ENCODE measurements at regions not wholly inside any gene's neighbourhood (a gene's known extent, or its start where the extent isn't known, plus 50 kb on each side); places are given as distances from the start of the nearest gene placed in this dataset.
"Not testable (repeated sequence)": the region's sequence is repeated elsewhere in the genome, so short reads cannot be mapped to it uniquely, and the experiment has no call there.

DNA sequence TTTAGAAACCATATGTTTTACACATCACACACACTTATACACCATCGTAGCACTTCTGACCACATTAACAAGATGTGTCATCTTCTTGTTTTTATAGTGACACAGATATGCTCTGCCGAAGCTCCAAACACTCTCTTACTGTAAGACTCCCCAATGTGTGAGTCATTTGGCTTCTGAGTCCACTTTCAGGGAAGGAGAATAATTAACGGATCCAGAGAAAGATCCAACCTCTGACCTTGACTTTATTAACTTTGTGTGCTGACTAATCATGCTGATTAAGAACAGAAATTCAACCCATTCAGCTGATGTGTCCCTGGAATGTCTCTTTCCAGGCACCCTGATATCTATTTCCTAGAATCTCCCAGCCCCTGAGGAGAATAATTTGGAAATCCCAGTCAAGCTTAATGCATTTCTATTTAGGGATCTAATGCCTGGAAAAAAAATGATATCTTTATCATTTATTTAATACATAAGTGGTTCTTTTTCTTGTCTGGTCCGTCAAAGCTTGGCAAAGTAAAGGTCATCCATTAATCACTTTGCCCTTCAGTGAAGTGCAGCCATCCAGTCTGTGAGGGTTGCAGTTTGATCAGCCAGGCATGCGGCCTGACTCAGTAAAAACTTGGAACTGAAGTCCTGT is 615.8 kb upstream of the SYT4 start:
- no peak for DNase-seq

GRCh38 chr18:43904209-43904837 is 627.0 kb upstream of the SYT4 start:
- DNase-seq: no peak

- DNase-seq: no peak
Observed at GRCh38 chr18:43914018-43914417, 636.7 kb upstream of the SYT4 start.

- no peak for DNase-seq
Observed at GRCh38 chr18:43916984-43917383, 639.7 kb upstream of the SYT4 start.

DNA sequence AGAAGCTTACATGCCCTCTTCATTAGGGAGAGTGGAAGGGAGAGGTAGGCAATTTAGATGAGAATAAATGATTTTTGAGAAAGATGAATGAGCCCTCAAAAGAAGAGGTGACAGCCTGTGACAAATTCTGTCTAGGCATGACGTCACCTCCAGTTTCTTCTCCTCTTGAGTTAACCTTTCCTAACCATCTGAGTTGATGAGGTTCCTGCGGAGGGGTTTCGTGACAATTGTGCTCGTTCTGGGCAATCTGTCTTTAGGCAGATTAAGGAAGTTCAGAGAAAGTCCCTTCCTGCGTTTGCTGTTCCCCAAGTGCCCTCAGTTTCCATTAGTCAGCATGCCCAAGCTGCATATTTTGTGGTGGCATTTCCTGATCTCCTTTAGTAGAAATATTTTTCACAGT is 640.2 kb upstream of the SYT4 start:
- no peak for DNase-seq

GRCh38 chr18:43919551-43919950 is 642.3 kb upstream of the SYT4 start:
- no peak for DNase-seq

DNA sequence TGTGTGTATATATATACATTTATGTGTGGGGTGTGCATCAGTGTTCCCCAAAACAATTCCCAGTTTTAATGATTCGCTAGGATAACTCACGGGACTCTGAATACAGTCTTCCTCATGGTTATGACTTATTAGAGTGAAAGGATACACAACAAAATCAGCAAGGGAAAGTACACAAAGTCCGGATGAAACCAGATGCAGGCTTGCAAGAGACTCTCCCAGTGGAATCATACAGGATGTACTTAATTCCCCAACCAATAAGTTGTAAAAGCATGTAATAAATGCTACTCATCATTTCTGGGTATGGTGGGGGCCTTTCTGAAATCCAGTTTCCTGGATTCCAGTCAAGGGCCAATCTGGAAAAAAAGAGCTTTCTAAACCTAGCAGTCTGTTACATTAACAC is 654.1 kb upstream of the SYT4 start:
- no peak for DNase-seq

DNA sequence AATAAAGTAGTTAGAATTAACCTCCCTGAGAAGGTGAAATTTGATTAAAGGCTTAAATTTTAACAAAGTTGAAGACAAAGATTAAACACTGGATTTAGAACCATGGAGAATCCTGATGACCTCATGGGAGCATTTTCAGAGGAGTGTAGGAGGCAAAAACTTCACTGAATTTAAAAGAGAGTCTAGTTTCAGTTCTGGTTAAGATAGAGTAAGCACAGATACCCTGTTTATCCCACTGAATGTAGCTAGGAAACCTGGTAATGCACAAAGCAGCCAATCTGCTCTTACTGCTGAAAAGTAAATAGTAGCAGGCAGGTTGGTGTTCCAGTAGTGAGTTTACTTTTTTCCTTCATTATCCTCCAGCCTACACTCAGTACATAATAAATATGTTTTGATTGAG is 654.9 kb upstream of the SYT4 start:
- no peak for DNase-seq

DNA sequence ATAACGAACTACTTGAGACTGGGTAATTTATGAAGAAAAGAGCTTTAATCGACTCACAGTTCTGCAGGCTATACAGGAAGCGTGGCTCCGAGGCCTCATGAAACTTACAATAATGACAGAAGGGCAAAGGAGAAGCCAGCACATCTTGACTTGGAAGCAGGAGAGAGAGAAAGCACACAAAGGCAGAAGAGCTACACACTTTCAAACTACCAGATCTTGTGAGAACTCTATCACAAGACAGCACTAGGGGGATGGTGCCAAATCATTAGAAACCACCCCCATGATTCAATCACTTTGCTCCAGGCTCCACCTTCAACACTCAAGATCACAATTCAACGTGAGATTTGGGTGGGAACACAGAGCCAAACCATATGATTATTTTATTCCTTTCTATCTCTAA is 655.9 kb upstream of the SYT4 start:
- DNase-seq: no peak

DNA sequence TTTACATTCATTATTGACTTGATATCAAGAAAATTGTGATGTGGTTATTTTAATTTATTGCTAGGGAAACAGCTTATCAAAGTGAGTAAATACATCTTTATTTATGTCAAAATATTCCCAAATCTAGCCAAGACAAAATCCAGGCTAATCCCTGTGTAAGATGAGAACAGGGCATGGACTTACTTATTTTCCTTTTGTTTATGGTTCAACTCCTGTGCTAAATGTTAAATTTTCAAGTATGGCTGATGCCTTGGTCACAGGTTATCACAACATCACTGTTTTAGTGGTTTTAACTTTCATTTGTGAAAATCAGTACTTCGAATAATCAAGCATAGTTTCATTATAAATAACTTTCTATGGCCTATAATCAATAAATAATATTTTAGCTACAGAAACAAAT is 657.0 kb upstream of the SYT4 start:
- no peak for DNase-seq

DNA sequence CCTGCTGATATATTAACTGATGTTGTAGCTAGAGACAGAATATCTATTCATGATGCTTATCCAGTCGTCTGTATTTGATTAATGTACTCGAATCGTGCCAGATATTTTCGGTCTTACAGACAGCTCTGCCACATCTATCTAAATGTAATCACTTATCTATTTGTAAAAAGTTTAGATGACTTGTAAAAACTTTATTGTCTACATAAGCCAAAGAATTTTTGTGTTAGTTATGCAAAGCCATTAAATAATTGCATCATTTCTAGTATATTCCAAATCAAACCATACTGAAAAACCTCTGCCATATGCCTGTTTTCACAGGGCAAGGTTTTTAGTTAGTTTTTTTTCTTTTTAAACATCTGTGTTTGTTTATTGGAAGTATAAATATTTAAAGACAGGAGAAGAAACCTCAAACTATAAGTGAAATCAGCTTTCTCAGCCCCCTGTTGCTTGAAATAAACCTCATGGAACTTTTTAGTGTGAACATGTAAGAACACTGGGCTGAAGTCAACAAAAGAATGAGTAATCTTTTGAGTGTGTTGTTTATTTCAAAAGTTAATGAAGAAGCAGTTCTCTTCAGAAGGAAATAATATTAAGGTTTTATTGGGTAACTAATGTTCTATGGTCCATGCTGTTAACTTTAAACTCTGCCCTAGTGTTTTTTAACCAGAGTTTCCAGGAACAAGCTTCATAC is 657.6 kb upstream of the SYT4 start:
- no peak for DNase-seq

DNA sequence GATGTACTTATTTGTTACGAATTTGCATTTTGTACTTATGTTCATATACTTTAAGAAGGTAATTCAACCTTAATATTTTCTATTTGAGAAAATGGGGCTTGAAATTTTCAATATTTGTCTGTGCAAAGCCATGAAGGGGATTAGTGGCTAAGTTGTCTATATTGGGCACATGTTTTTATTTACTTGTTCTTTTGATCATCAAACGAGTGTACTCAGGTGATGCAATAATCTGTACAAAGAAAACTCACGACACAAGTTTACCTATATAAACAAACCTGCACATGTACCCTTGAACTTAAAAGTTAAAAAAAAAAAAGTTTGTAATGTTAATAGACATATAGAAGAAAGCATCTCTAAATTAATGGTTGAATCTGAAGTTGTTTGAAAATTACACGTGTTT is 658.9 kb upstream of the SYT4 start:
- no peak for DNase-seq

DNA sequence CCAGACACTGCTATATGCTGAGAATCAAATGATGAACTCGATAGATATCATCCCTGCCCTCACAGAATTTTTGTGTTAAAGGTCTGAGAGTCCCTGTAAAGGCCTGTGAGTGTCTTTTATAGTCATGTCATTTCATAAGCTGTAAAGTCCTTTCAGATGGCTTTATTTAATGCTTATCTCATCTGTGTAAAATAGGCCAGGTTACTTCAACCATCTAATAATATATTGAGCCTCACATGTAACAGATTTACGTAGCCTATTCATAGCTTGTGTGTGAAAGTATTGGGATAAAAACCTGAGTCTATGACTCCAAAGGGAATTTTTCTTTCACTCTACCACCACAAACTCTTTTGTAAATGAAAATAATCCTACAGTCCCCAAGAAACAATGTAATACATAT is 672.0 kb upstream of the SYT4 start:
- no peak for DNase-seq

GRCh38 chr18:43950062-43950461 is 672.8 kb upstream of the SYT4 start:
- no peak for DNase-seq

- no peak for DNase-seq
Observed at GRCh38 chr18:43952398-43952797, 675.1 kb upstream of the SYT4 start.

DNA sequence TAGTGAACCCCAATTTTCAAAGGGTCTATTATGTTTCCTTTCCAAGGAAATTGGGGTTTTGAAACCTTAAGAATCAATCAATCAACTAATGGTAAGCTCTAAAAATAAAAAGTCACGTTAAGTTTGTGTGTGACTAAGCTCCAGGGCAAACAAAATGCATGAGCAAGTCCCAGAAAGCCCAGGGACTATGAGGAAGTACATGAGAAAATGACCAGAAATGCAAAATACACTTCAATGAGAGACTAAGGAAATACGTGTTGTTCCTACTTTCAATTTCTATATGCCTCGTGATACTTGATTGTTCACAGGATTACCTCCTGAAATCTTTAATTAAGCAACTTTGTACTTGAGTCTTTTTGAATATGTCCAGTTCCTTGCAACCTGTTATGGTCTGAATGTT is 684.4 kb upstream of the SYT4 start:
- no peak for DNase-seq

- DNase-seq: no peak
Observed at GRCh38 chr18:43964666-43965065, 687.4 kb upstream of the SYT4 start.

DNA sequence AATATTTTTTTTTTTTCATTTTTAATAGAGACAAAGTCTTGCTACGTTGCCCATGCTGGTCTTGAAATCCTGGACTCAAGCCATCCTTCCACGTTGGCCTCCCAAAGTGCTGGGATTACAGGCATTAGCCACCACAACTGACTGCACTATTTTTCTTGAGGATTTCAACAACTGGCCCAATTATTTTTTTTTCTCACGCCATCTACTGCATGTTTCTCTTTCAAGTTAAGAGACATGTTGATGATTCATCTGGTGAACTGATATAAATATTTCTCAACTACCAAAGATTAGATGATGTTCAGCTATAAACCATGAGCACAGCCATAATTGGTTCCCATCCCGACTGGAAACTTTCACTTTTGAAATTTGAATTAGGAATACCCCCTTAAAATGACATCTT is 688.4 kb upstream of the SYT4 start:
- no peak for DNase-seq

GRCh38 chr18:43970656-43971055 is 693.4 kb upstream of the SYT4 start:
- DNase-seq: no peak

DNA sequence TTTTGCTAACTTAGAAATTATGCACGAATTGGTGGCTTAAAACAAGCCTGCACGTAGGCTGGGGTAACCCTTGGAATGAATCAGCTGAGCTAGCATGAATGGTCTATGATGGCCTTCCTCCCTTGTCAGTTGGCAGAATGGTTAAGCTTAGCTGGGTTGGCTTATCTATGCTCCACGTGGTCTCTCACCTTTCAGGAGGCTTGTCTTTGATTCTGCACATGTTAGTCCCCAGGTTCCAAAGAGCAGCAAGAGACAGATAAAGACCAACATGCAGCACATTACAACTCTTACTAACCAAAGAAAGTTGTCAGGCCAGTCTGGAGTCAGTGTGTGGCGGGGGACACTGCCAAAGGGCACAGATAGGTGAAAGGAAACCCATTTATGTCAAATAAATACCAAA is 700.9 kb upstream of the SYT4 start:
- no peak for DNase-seq

DNA sequence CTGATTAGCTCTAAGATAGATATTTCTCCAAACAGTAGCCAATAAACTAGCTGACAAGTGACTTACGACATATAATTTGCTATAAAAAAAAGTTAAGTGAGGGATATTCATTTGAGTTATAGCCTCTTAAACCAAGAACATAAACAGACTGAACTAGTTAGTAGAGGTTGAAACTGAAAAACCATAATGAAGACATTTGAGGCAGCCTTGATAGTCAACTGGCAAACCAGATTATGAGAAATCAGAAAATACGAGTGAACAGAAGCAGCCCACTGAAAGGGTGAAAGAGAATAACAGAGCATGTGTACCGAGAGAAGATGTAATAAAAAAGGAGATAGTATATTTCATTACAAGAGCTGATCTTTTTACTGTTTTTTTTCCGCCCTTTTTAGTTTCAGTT is 698.1 kb upstream of the SETBP1 start:
- DNase-seq: no peak

- not testable (repeated sequence) for DNase-seq
Observed at GRCh38 chr18:43987061-43987460, 693.6 kb upstream of the SETBP1 start.

DNA sequence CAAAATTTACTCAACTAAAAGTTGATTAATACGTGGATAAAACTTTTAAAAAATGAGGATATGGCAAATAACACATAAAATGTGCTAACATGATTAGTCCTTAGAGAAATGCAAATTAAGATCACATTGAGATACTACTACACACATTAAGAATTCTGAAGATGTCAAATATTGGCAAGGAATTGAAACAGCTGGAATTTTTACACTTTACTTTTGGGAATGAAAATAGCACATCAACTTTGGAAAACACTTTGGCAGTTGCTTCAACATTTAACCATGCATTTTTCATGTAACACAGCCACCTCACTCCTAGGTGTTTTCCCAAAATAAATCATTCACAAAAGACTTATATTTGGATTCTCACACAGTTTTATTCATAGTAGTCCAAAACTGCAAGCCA is 687.9 kb upstream of the SETBP1 start:
- no peak for DNase-seq

GRCh38 chr18:43994381-43994780 is 686.3 kb upstream of the SETBP1 start:
- no peak for DNase-seq

DNA sequence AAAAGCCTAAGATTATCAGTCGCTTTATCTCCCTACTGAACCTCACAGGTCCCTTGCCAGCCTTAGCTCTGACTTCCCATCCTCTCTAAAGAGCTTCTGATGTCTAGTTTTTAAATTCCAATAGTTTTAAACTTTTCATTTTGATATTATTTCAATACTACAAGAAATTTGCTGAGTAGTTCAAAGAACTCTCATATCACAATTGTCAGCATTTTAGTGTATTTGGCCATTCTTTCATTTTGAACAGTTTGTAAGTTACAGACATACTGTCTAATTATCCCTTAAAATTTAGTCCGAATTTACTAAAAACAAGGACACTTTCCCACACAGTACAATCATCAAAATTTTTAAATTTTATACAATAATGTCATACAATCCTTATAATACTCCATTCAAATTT is 666.8 kb upstream of the SETBP1 start:
- DNase-seq: no peak
